K562 (cell line): ENCODE measurements at regions not wholly inside any gene's neighbourhood (a gene's known extent, or its start where the extent isn't known, plus 50 kb on each side); places are given as distances from the start of the nearest gene placed in this dataset.

Experiments used
- ATAC-seq: fragments of 200-7000 bp; cut with Tn5 transposase; 3 replicates; pipeline ENCODE4 v1.9.1; 2020; ENCODE audit warnings: moderate library complexity
- BruUV-seq: library from RNA; stranded (reverse); fragments of 400-500 nt; replicated peaks from 2 replicates; lab custom pipeline; 2021; lab: Mats Ljungman, UMichigan
- CTCF ChIA-PET: fragments of 300-600 bp; formaldehyde crosslinking; extraction: SDS; loops from one replicate; lab custom pipeline; 2021; ENCODE audit warnings: low intra/inter-chr PET ratio; lab: Yijun Ruan, JAX
- POLR2A ChIA-PET: fragments of 300-600, 350-650 bp; sonication (Branson Sonifier 250); formaldehyde crosslinking; extraction: SDS; loops from one replicate; lab custom pipeline; 2021; ENCODE audit warnings: antibody characterized with exemption, inconsistent platforms; lab: Yijun Ruan, JAX
- DNase-seq, 4 experiments: peaks; one replicate each; pipeline versions ENCODE4 v3.0.0 to v3.0.0-alpha.2; 2011 to 2018; ENCODE audit warnings: low spot score in 3 of 4, mixed read lengths in 3 of 4; ENCODE audit errors: extremely low read depth in 1 of 4
- FAIRE-seq: peaks from 2 replicates; lab custom pipeline; 2011; peaks lifted over from hg19 to GRCh38; lab: Jason Lieb, UNC
- H2AFZ ChIP-seq: 2 replicates; pipeline ENCODE4 v1.6.0; 2011; ENCODE audit warnings: low read depth, low read length, control low read depth, inconsistent platforms
- H3K27ac ChIP-seq: fragments of 200-600 bp; 3 replicates; pipeline ENCODE4 v1.8.0; 2011; ENCODE audit warnings: low read depth, mild to moderate bottlenecking, control low read depth, inconsistent platforms, low read length, moderate library complexity, mixed read lengths; ENCODE audit errors: extremely low read depth
- H3K27me3 ChIP-seq, 2 experiments: fragments of 300-600 bp in 1 of 2; 2 replicates in 1 of 2; 3 replicates in 1 of 2; pipeline versions ENCODE4 v1.6.0 to v1.8.0; 2011; ENCODE audit warnings: inconsistent platforms in 2 of 2, low read length in 2 of 2, mild to moderate bottlenecking in 1 of 2, mixed read lengths in 1 of 2, moderate library complexity in 1 of 2; ENCODE audit not compliant: control insufficient read depth in 2 of 2, insufficient read depth in 2 of 2
- H3K36me3 ChIP-seq: fragments of 300-600 bp; 3 replicates; pipeline ENCODE4 v1.8.0; 2011; ENCODE audit warnings: mild to moderate bottlenecking, low read length, inconsistent platforms; ENCODE audit not compliant: control insufficient read depth, insufficient read depth
- H3K4me1 ChIP-seq, 2 experiments: fragments of 200-600 bp in 1 of 2; replicated peaks in 1 of 2; 2 replicates in 1 of 2; 3 replicates in 1 of 2; pipeline versions ENCODE4 v1.5.1 to v1.8.0; 2011; ENCODE audit warnings: inconsistent platforms in 2 of 2, low read length in 2 of 2, mild to moderate bottlenecking in 1 of 2, mixed read lengths in 1 of 2, moderate library complexity in 1 of 2; ENCODE audit not compliant: control insufficient read depth in 2 of 2, insufficient read depth in 2 of 2
- H3K4me2 ChIP-seq: 2 replicates; pipeline ENCODE4 v1.6.1; 2011; ENCODE audit warnings: low read length, control low read depth, inconsistent platforms, mixed read lengths; ENCODE audit not compliant: insufficient read depth
- H3K4me3 ChIP-seq: fragments of 200-600 bp; sonication (generic), shearing (Covaris generic); 2 replicates; pipeline ENCODE4 v1.5.1; 2016; ENCODE audit warnings: control low read depth, inconsistent platforms
- H3K79me2 ChIP-seq: fragments of 200-600 bp; 3 replicates; pipeline ENCODE4 v1.8.0; 2011; ENCODE audit warnings: low read length, inconsistent platforms; ENCODE audit not compliant: control insufficient read depth, insufficient read depth
- H3K9ac ChIP-seq, 2 experiments: 2 replicates each; pipeline versions ENCODE4 v1.6.0 to v1.6.1; 2011; ENCODE audit warnings: low read depth in 2 of 2, low read length in 2 of 2, control low read depth in 1 of 2, inconsistent platforms in 1 of 2, mild to moderate bottlenecking in 1 of 2, mixed read lengths in 1 of 2; ENCODE audit not compliant: insufficient read depth in 1 of 2
- H3K9me1 ChIP-seq: one replicate; pipeline ENCODE4 v1.6.0; 2011; ENCODE audit warnings: inconsistent platforms, mild to moderate bottlenecking, low read length, moderate library complexity; ENCODE audit not compliant: control insufficient read depth, insufficient read depth
- H3K9me3 ChIP-seq: replicated peaks from 2 replicates; pipeline ENCODE4 v1.5.1; 2011; ENCODE audit warnings: low read depth, low read length, inconsistent platforms; ENCODE audit not compliant: control insufficient read depth, insufficient read depth
- H4K20me1 ChIP-seq: replicated peaks from 2 replicates; pipeline ENCODE4 v1.6.1; 2011; ENCODE audit warnings: low read length, inconsistent platforms, mixed read lengths; ENCODE audit not compliant: control insufficient read depth, insufficient read depth
- E2F1 ChIP-seq: sonication (generic); formaldehyde crosslinking; IDR thresholded peaks from 2 replicates; pipeline ENCODE4 v1.8.1; 2023; ENCODE audit warnings: mild to moderate bottlenecking, missing genetic modification reagents, moderate library complexity
- RERE ChIP-seq: sonication (generic); formaldehyde crosslinking; IDR thresholded peaks from 2 replicates; pipeline ENCODE4 v1.8.0; 2023; ENCODE audit warnings: missing genetic modification reagents, mild to moderate bottlenecking, borderline replicate concordance
- SMARCC2 ChIP-seq: fragments of 450-650 bp; IDR thresholded peaks from 2 replicates; pipeline ENCODE4 v1.6.1; 2017; ENCODE audit warnings: antibody characterized with exemption, moderate library complexity, mild to moderate bottlenecking, low read depth
- TCFL5 ChIP-seq: fragments of 250-450 bp; sonication (Bioruptor Pico); conservative IDR thresholded peaks from 2 replicates; pipeline ENCODE4 v1.6.1; 2021; ENCODE audit warnings: mild to moderate bottlenecking, moderate library complexity, matching md5 sums
- ZNF224 ChIP-seq: sonication (generic); formaldehyde crosslinking; IDR thresholded peaks from 2 replicates; pipeline ENCODE4 v1.8.0; 2022; ENCODE audit warnings: mild to moderate bottlenecking, missing genetic modification reagents
- ZNF586 ChIP-seq: fragments of 450-650 bp; formaldehyde crosslinking; conservative IDR thresholded peaks from 2 replicates; pipeline ENCODE4 v1.4.0; 2020; ENCODE audit warnings: mild to moderate bottlenecking, moderate library complexity
- ZNF830 ChIP-seq: fragments of 250-450 bp; sonication (Bioruptor Pico); IDR thresholded peaks from 2 replicates; pipeline ENCODE4 v1.5.0; 2021; ENCODE audit warnings: mild to moderate bottlenecking
- in situ Hi-C: fragments of 300-500 bp; cut with MboI; formaldehyde crosslinking; loops from 4 replicates; pipeline ENCODE4 v1.15.0; 2018; ENCODE audit warnings: inconsistent platforms, mixed read lengths
- intact Hi-C: fragments of 100-400 bp; cut with micrococcal nuclease; formaldehyde crosslinking; loops from 2 replicates; pipeline ENCODE4 v1.14.2; 2022
- TF ChIP-seq, protein P1 (sequence below): fragments of 450-650 bp; IDR thresholded peaks from 2 replicates; pipeline ENCODE4 v1.7.0; 2016; ENCODE audit warnings: borderline replicate concordance

DNA sequence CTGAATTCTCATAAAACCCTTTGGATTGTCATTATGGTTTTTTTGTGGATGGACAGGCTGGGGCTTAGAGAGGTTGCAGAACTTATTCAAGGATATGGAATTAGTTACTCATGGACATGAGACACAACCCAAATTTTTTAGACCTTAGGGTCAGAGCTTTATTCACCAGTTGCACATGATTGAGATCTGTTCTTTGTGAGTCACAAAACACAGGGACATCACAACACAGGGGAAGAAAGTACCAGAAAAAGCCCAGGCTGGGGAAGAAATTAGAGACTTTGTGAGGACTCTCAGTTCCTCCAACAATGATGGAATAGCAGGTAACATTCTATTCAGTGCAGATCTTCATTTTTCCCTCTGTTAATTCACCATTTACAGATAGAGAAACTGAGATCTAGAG, 602.4 kb upstream of the CPEB2 start:
- in situ Hi-C loops: no loop called here

DNA sequence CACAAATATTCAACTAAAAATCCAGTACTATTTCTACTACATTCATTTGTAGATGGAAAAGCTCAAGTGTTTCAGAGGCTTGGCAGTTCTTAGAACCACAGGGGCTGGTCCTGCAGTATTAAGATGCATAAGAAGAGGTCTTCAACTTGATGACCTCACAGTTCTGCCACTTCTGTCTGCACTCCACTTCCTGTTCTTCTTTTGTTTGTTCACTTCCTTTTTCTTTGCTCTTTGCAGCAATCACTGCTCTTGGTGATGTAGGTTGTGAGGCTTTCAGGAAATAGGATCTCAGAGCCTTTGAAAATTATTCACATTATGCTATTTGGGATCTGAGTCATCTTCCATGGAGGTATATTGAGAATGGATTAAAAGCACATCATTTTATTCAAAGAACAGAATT, 602.0 kb upstream of the CPEB2 start:
- ATAC-seq: no peak
- H3K27me3 ChIP-seq: no peaks in the 10 kb centered on the region
- no TSS peak for BruUV-seq
- no peaks in the 10 kb centered on the region for H3K36me3 ChIP-seq
- no peak overlapping the region for H2AFZ ChIP-seq
- H3K4me2 ChIP-seq: no peak overlapping the region
- H3K4me3 ChIP-seq: no peak overlapping the region
- no peak overlapping the region for H3K9ac ChIP-seq
- no peak overlapping the region for H3K27ac ChIP-seq
- in situ Hi-C loops (no loop called here), intact Hi-C loops (no loop called here)
- no peaks in the 10 kb centered on the region for H4K20me1 ChIP-seq
- ChIA-PET CTCF (no interaction called here), POLR2A (no interaction called here)
- no peak for DNase-seq
- no peaks in the 10 kb centered on the region for H3K4me1 ChIP-seq
- no peaks in the 10 kb centered on the region for H3K9me3 ChIP-seq
- H3K79me2 ChIP-seq: no peaks in the 10 kb centered on the region
- no peak for FAIRE-seq
- H3K9me1 ChIP-seq: no peaks in the 10 kb centered on the region
- TF ChIP-seq ZNF586 (CRISPR knock-in tag) (no peak), TCFL5 (no peak), ZNF830 (CRISPR knock-in tag) (no peak), RERE (CRISPR knock-in tag) (no peak), E2F1 (no peak)

More for the DNA sequence above, 602.4 kb upstream of the CPEB2 start:
- H3K9me3 ChIP-seq: no peaks in the 10 kb centered on the region
- H2AFZ ChIP-seq: no peak overlapping the region
- H3K4me1 ChIP-seq: no peaks in the 10 kb centered on the region
- H3K9me1 ChIP-seq: no peaks in the 10 kb centered on the region
- no peak for DNase-seq
- H3K79me2 ChIP-seq: no peaks in the 10 kb centered on the region
- TF ChIP-seq, protein P1, sequence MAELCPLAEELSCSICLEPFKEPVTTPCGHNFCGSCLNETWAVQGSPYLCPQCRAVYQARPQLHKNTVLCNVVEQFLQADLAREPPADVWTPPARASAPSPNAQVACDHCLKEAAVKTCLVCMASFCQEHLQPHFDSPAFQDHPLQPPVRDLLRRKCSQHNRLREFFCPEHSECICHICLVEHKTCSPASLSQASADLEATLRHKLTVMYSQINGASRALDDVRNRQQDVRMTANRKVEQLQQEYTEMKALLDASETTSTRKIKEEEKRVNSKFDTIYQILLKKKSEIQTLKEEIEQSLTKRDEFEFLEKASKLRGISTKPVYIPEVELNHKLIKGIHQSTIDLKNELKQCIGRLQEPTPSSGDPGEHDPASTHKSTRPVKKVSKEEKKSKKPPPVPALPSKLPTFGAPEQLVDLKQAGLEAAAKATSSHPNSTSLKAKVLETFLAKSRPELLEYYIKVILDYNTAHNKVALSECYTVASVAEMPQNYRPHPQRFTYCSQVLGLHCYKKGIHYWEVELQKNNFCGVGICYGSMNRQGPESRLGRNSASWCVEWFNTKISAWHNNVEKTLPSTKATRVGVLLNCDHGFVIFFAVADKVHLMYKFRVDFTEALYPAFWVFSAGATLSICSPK: no peak
- no peak for TF ChIP-seq SMARCC2
- no peak for TF ChIP-seq ZNF224
- intact Hi-C loops: no loop called here
- FAIRE-seq: no peak
- ChIA-PET CTCF (no interaction called here), POLR2A (no interaction called here)
- H3K4me2 ChIP-seq: no peak overlapping the region
- H3K36me3 ChIP-seq: no peaks in the 10 kb centered on the region
- H3K9ac ChIP-seq: no peak overlapping the region
- H3K27me3 ChIP-seq: no peaks in the 10 kb centered on the region
- BruUV-seq: no TSS peak
- H4K20me1 ChIP-seq: no peaks in the 10 kb centered on the region
- no peak overlapping the region for H3K27ac ChIP-seq
- no peak overlapping the region for H3K4me3 ChIP-seq
- no peak for ATAC-seq
